OCI-LY7 (cell line): ENCODE measurements at regions not wholly inside any gene's neighbourhood (a gene's known extent, or its start where the extent isn't known, plus 50 kb on each side); places are given as distances from the start of the nearest gene placed in this dataset.

Source experiments
- EZH2phosphoT487 ChIP-seq: fragments of 200-600 bp; sonication (generic); IDR thresholded peaks from 2 replicates; pipeline ENCODE4 v1.6.1; 2018; ENCODE audit warnings: low read depth, borderline replicate concordance, mild to moderate bottlenecking, mixed run types, antibody characterized with exemption, low read length, moderate library complexity, mixed read lengths
- TF ChIP-seq, protein P1 (sequence below): fragments of 200-600 bp; sonication (generic); conservative IDR thresholded peaks from 2 replicates; pipeline ENCODE4 v1.5.1; 2014; ENCODE audit warnings: mild to moderate bottlenecking, antibody characterized with exemption, low read length, moderate library complexity, mixed read lengths

- TF ChIP-seq, protein P1, sequence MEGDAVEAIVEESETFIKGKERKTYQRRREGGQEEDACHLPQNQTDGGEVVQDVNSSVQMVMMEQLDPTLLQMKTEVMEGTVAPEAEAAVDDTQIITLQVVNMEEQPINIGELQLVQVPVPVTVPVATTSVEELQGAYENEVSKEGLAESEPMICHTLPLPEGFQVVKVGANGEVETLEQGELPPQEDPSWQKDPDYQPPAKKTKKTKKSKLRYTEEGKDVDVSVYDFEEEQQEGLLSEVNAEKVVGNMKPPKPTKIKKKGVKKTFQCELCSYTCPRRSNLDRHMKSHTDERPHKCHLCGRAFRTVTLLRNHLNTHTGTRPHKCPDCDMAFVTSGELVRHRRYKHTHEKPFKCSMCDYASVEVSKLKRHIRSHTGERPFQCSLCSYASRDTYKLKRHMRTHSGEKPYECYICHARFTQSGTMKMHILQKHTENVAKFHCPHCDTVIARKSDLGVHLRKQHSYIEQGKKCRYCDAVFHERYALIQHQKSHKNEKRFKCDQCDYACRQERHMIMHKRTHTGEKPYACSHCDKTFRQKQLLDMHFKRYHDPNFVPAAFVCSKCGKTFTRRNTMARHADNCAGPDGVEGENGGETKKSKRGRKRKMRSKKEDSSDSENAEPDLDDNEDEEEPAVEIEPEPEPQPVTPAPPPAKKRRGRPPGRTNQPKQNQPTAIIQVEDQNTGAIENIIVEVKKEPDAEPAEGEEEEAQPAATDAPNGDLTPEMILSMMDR = no peak
- TF ChIP-seq EZH2phosphoT487 = no peak
These were observed 195.5 kb upstream of the ACVR2A start for GRCh38 chr2:147649286-147649685.
